Activated T-cell treated with anti-CD3 and anti-CD28 coated beads for 4 hours (primary cell): ENCODE measurements at regions not wholly inside any gene's neighbourhood (a gene's known extent, or its start where the extent isn't known, plus 50 kb on each side); places are given as distances from the start of the nearest gene placed in this dataset.

Source experiments
- DNase-seq: peaks from one replicate; pipeline ENCODE4 v3.0.0-alpha.2; 2020

GRCh38 chr2:217289907-217290280 is 430.0 kb upstream of the TNP1 start:
- no peak for DNase-seq

- DNase-seq = no peak
These were observed 429.5 kb upstream of the TNP1 start for GRCh38 chr2:217289177-217289906.

GRCh38 chr2:217288472-217289063 is 428.7 kb upstream of the TNP1 start:
- DNase-seq = no peak

DNA sequence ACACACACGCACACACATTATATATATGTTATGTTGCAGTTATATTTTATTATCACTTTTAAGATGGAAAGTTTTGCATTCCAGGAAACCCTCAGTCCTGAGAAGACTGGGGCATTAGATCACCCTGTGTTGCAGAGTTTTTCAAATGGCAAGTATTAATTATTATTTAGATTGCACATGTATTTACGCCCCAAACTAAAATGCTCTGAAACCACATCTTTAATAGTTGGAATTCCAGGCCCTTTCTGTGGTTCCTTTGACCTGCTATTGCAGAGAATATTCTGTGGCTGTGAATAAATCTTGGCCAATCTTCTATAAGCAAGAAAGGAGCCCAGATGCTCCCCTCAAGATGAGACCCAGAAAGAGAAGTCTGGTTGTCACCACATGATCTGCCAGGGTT is 427.0 kb upstream of the TNP1 start:
- no peak for DNase-seq

DNA sequence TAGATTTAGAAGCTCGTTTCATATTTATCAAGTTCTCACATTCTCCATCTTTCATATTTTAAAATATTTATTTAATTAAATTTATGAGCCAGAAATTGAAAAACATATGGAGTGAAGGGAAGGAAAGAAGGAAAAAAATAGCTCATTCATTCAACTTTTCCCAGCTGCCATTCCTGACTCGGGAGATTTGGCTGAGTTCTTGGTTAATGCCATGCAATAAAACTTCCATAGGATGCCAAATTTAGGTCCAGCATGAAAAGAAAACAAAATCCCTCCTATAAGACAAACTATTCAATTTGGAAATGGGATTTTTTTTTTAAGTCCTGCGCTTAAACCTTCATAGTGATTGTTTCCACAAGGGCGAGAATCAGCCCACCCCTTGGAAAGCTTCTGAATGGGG is 426.1 kb upstream of the TNP1 start:
- no peak for DNase-seq

GRCh38 chr2:217283460-217283859 is 423.6 kb upstream of the TNP1 start:
- DNase-seq = no peak

- DNase-seq = no peak
These were observed 422.7 kb upstream of the TNP1 start for GRCh38 chr2:217282531-217282930.

DNA sequence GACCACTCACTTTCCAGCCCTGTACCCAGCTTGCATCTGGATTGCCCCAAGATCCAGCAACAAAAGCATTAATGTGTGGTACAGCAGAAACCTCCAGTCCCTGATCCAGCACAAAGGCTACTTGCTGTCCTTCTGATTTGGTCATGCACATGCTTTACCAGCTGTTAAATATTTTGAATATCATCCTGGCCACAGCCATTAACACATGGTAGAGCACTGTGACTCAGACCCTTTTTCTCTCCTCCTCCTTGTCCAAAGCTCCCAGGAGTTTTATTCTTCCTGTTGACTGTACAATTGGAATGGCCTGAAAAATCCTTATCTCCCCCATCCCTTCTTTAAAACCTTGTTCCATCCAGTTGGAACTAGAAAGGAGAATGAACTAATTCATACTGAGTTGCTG is 419.7 kb upstream of the TNP1 start:
- DNase-seq = no peak

GRCh38 chr2:217279140-217279539 is 419.3 kb upstream of the TNP1 start:
- no peak for DNase-seq

GRCh38 chr2:217277646-217278398 is 418.0 kb upstream of the TNP1 start:
- no peak for DNase-seq

DNA sequence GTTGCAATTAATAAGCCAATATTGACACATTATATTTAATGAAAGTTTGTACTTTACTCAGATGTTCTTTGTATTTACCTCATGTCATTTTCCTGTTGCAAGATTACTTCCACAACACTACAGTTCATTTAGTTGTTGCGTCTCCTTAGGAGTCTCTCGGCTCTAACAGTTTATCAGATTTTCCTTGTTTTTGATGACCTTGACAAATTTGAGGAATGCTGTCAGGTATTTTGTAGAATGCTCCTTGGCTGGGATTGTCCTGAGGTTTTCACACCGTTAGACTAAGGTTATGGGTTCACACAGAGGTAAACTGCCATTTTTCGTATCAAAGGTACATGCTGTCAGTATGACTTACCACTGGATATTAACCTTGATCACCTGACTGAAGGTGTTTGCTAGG is 416.6 kb upstream of the TNP1 start:
- no peak for DNase-seq

GRCh38 chr2:217275091-217275490 is 415.2 kb upstream of the TNP1 start:
- no peak for DNase-seq

GRCh38 chr2:217274578-217274977 is 414.7 kb upstream of the TNP1 start:
- no peak for DNase-seq

DNA sequence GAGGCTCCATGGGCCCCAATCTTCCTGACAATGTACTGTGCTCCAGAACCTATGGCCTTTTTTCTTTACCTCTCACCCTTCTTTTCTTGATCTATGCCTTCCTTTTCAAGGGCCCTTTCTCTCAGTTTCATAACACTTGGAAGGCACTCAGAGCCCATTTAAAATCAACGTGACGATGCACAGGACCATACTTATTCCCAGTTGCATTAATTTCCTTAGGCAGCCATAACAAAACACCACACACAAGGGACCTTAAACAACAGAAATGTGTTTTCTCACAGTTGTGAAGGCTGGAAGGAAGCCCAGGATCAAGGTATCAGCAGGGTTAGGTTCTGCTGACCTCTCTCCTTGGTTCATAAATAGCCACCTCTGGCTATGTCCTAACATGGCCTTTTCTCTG is 414.0 kb upstream of the TNP1 start:
- DNase-seq = no peak

DNA sequence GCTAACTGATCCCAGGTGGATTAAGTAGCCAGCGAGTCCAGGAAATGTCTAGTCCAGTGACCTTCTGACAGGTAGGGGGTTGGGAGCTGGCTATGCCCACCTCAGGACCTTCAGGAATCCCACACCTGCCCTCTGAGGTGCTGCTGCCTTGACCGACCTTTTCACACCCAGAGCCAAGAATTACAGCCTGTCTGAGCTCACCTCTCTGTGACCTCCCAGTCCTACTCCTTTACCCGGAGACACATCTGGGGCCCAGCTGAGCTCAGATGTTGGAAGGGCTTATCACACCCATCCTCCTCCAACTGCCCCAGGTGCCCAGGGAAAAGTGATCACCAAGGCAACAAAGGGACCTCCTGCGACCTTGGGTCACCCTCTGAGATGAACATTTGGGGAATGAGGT is 413.3 kb upstream of the TNP1 start:
- DNase-seq = no peak

- DNase-seq = no peak
These were observed 411.9 kb upstream of the TNP1 start for GRCh38 chr2:217271813-217272212.

GRCh38 chr2:217270485-217271121 is 410.7 kb upstream of the TNP1 start:
- no peak for DNase-seq

DNA sequence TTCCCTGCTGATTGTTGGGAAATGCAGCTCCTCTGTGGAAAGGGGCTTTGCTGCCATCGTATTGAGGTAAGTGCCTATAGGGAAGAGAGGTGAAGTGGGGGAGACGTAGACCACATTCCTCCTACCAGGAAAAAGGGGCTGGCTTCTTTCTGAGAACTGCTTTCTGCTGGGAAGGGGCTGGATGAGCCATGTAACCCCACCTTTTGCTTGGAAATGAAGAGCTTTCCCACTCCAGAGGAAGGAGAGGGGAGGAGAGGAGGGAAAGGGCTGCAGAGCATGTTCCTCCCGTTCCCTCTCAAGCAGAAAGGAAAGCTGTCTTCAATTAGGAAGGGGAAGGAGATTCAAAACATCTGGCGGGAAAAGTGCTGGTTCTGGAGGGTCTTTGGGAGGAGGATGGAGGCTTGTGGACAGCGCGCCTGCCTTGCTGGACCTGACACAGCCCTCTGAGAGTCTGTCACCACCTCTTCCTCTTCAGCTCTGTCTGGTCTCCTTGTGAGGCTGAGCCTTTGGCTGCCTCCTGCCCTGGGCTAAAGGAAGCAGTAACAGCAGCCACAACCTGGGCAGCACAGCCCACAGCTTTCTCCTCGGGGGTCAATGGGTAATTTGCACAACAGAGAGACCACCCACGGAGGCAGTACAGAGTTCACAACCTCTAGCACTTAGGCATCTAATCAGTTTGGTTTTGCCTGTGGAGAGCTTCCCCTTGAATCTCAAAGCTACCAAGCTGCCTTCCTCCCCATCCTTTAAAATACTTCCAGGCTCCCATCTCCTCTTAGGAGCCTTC is 410.0 kb upstream of the TNP1 start:
- no peak for DNase-seq

DNA sequence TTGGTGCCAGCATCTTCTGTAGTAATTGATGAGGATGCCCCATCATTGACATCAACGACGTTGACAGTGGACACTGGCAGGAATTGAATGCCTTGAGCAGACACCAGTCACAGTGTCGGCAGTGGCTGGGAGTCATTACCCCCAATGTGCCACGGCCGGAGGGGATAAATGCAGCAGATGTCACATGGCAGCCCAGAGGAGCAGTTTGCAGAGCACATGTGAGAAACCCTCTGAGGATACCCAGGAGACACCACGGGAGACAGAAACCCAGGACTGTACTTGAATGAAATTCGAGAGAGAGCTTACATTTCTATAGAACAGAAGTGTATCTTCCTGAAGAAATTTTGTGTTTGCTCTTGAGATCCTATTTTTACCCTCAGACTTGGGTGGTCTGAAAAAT is 409.1 kb upstream of the TNP1 start:
- no peak for DNase-seq

- no peak for DNase-seq
These were observed 407.9 kb upstream of the TNP1 start for GRCh38 chr2:217267758-217268157.

- DNase-seq = no peak
These were observed 403.9 kb upstream of the TNP1 start for GRCh38 chr2:217263756-217264155.

DNA sequence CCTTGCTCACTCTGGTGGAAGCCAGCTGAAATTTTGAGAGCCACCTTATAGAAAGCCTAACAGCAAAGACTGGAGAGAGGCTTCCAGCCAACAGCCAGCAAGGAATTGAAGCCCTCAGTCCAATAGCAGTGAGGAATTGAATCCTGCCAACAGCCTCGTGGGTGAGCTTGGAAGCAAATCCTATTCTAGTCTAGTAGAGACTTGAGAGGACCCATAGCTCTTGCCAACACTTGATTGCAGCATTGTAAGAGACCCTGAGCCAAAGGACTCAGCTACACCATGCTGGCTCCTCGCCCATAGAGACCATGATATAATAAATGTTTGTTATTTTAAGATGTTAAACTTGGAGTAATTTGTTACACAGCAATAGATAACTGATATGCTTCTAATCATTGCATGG is 403.0 kb upstream of the TNP1 start:
- no peak for DNase-seq

GRCh38 chr2:217261452-217261851 is 401.6 kb upstream of the TNP1 start:
- DNase-seq = no peak
